Body of pancreas (tissue), 4 donors: ENCODE measurements at regions not wholly inside any gene's neighbourhood (a gene's known extent, or its start where the extent isn't known, plus 50 kb on each side); places are given as distances from the start of the nearest gene placed in this dataset.

ENCODE experiments used
- ATAC-seq: fragments of 150-250 bp; one replicate; pipeline ENCODE4 v1.9.1; 2016
- DNase-seq, 4 donors: peaks; one replicate each; pipeline ENCODE4 v3.0.0-alpha.2; 2019
- H3K27ac ChIP-seq, 4 donors: fragments of 200-600 bp; sonication (generic); 1 replicate in 3 of 4; 2 replicates in 1 of 4; pipeline versions ENCODE4 v1.5.1 to v1.6.1; 2016 to 2019; ENCODE audit warnings: mild to moderate bottlenecking in 1 of 4, mixed read lengths in 1 of 4, moderate library complexity in 1 of 4
- H3K27me3 ChIP-seq, 2 donors: fragments of 200-600 bp; sonication (generic); one replicate each; pipeline ENCODE4 v1.6.0; 2016; ENCODE audit warnings: mild to moderate bottlenecking in 1 of 2
- H3K36me3 ChIP-seq, 2 donors: fragments of 200-600 bp; sonication (generic); replicated peaks in 1 of 2; 2 replicates each; pipeline ENCODE4 v1.5.1; 2016; ENCODE audit warnings: low read depth in 2 of 2; ENCODE audit not compliant: insufficient read depth in 1 of 2
- H3K4me1 ChIP-seq: fragments of 200-600 bp; sonication (generic); one replicate; pipeline ENCODE4 v1.6.0; 2016
- H3K4me3 ChIP-seq, 2 donors: fragments of 200-600 bp; sonication (generic); 1 replicate in 1 of 2; 2 replicates in 1 of 2; pipeline ENCODE4 v1.5.1; 2016 to 2019
- H3K9me3 ChIP-seq, 3 donors: fragments of 200-600 bp; sonication (generic); 1 replicate in 2 of 3; 2 replicates in 1 of 3; pipeline ENCODE4 v1.5.1; 2016
- CTCF ChIP-seq, 7 experiments: fragments of 450-650 bp in 4 of 7; fragments of 200-600 bp in 3 of 7; sonication (generic) in 3 of 7; IDR thresholded peaks; one replicate each; pipeline ENCODE4 v1.5.1; 2016 to 2019; ENCODE audit warnings: antibody characterized with exemption in 7 of 7
- POLR2A ChIP-seq, 3 donors: fragments of 450-650 bp; IDR thresholded peaks; one replicate each; pipeline ENCODE4 v1.6.1; 2016; ENCODE audit warnings: antibody characterized with exemption in 3 of 3, mild to moderate bottlenecking in 2 of 3
- WGBS, 2 donors: methylation state at CpG; one replicate each; pipeline ENCODE4 v1.1.5; 2017; 5-methylcytosine and 5-hydroxymethylcytosine counted together
- intact Hi-C: fragments of 100-400 bp; cut with DNase I; formaldehyde crosslinking; loops from one replicate; pipeline ENCODE4 v1.15.1; 2023

GRCh38 chr5:56305001-56305950 lies 72.1 kb upstream of the ANKRD55 start:
- ATAC-seq, result peak; percentile 50
- 46 to 60% methylated on average over 4 of the region's 4 CpGs for WGBS, 2 donors

GRCh38 chr5:56303511-56303910 lies 70.4 kb upstream of the ANKRD55 start:
- Histone ChIP-seq H3K4me3 (no peak overlapping the region), H3K27ac (no peak overlapping the region), H3K4me1 (peaks cover 30% of the 10 kb centered on the region), H3K9me3 (no peaks in the 10 kb centered on the region), H3K27me3 (no peaks in the 10 kb centered on the region), H3K36me3 (no peaks in the 10 kb centered on the region)
- 97 to 98% methylated on average over 5 of the region's 5 CpGs for WGBS, 2 donors
- ATAC-seq (no peak), DNase-seq (no peak)
- intact Hi-C loops, result no loop called here
- TF ChIP-seq CTCF (IDR thresholded peaks at IDR 0.05) (peak in 1 of 7 experiments; percentile 16), POLR2A (IDR thresholded peaks at IDR 0.05) (no peak)

More at GRCh38 chr5:56305001-56305950, 72.1 kb upstream of the ANKRD55 start:
- no peak for TF ChIP-seq POLR2A (IDR thresholded peaks at IDR 0.05)
- no peak for TF ChIP-seq CTCF (IDR thresholded peaks at IDR 0.05)
- no peak overlapping the region for H3K27ac ChIP-seq
- intact Hi-C loops, result no loop called here
- H3K4me3 ChIP-seq, result no peak overlapping the region
- no peaks in the 10 kb centered on the region for H3K9me3 ChIP-seq
- H3K36me3 ChIP-seq, result no peaks in the 10 kb centered on the region
- DNase-seq, result peak in 3 of 4 donors; percentile 26 to 42 (median 39)
- H3K4me1 ChIP-seq, result peaks cover 37% of the 10 kb centered on the region
- H3K27me3 ChIP-seq, result no peaks in the 10 kb centered on the region

GRCh38 chr5:56302027-56302426 lies 68.9 kb upstream of the ANKRD55 start:
- intact Hi-C loops, result no loop called here
- Histone ChIP-seq H3K4me3 (no peak overlapping the region), H3K27me3 (no peaks in the 10 kb centered on the region), H3K36me3 (no peaks in the 10 kb centered on the region), H3K4me1 (peaks cover 15% of the 10 kb centered on the region), H3K9me3 (no peaks in the 10 kb centered on the region), H3K27ac (no peak overlapping the region)
- ATAC-seq (no peak), DNase-seq (no peak)
- TF ChIP-seq POLR2A (IDR thresholded peaks at IDR 0.05) (no peak), CTCF (IDR thresholded peaks at IDR 0.05) (no peak)

GRCh38 chr5:56301069-56301468 lies 67.9 kb upstream of the ANKRD55 start:
- H3K4me1 ChIP-seq, result peaks cover 11% of the 10 kb centered on the region
- 88 to 91% methylated on average over 2 of the region's 2 CpGs for WGBS, 2 donors
- no peak overlapping the region for H3K27ac ChIP-seq
- DNase-seq, result no peak
- no peak overlapping the region for H3K4me3 ChIP-seq
- TF ChIP-seq POLR2A (IDR thresholded peaks at IDR 0.05) (no peak), CTCF (IDR thresholded peaks at IDR 0.05) (no peak)
- H3K36me3 ChIP-seq, result no peaks in the 10 kb centered on the region
- no peak for ATAC-seq
- H3K9me3 ChIP-seq, result no peaks in the 10 kb centered on the region
- no peaks in the 10 kb centered on the region for H3K27me3 ChIP-seq
- intact Hi-C loops, result no loop called here

GRCh38 chr5:56299212-56299611 lies 66.1 kb upstream of the ANKRD55 start:
- Histone ChIP-seq H3K27me3 (no peaks in the 10 kb centered on the region), H3K9me3 (no peaks in the 10 kb centered on the region), H3K4me3 (no peak overlapping the region), H3K27ac (no peak overlapping the region), H3K4me1 (peaks cover 4% of the 10 kb centered on the region), H3K36me3 (no peaks in the 10 kb centered on the region)
- intact Hi-C loops, result no loop called here
- ATAC-seq (no peak), DNase-seq (no peak)
- no peak for TF ChIP-seq POLR2A (IDR thresholded peaks at IDR 0.05)
- TF ChIP-seq CTCF (IDR thresholded peaks at IDR 0.05), result no peak
- 60 to 63% methylated on average over 5 of the region's 5 CpGs for WGBS, 2 donors
